Mesodermal cell (in vitro differentiated cells): ENCODE measurements at regions not wholly inside any gene's neighbourhood (a gene's known extent, or its start where the extent isn't known, plus 50 kb on each side); places are given as distances from the start of the nearest gene placed in this dataset.

ENCODE experiments used
- H3K27ac ChIP-seq: 2 replicates; pipeline ENCODE4 v1.7.0; 2013; ENCODE audit warnings: mild to moderate bottlenecking, low read depth, low read length, moderate library complexity; ENCODE audit not compliant: severe bottlenecking
- H3K36me3 ChIP-seq: 2 replicates; pipeline ENCODE4 v1.7.1; 2013; ENCODE audit warnings: mild to moderate bottlenecking, low read length, moderate library complexity; ENCODE audit not compliant: control insufficient read depth, insufficient read depth
- H3K4me1 ChIP-seq: one replicate; pipeline ENCODE4 v1.7.1; 2013; ENCODE audit warnings: mild to moderate bottlenecking, low read length; ENCODE audit not compliant: insufficient read depth, control insufficient read depth, poor library complexity, severe bottlenecking
- H3K4me3 ChIP-seq: 2 replicates; pipeline ENCODE4 v1.7.0; 2013; ENCODE audit warnings: low read length, control low read depth, mild to moderate bottlenecking; ENCODE audit not compliant: insufficient read depth, poor library complexity, severe bottlenecking; ENCODE audit errors: extremely low read depth
- H3K9me3 ChIP-seq: 2 replicates; pipeline ENCODE4 v1.7.1; 2013; ENCODE audit warnings: mild to moderate bottlenecking, low read length, moderate library complexity; ENCODE audit not compliant: control insufficient read depth
- WGBS, 2 experiments: methylation state at CpG; one replicate each; pipeline ENCODE4 v1.1.5; 2013; ENCODE audit warnings: missing lambda C conversion rate in 2 of 2; ENCODE audit not compliant: insufficient coverage in 2 of 2; 5-methylcytosine and 5-hydroxymethylcytosine counted together

GRCh38 chr5:39506211-39506610 lies 81.4 kb upstream of the DAB2 start:
- Histone ChIP-seq H3K9me3 (no peaks in the 10 kb centered on the region), H3K27ac (no peak overlapping the region), H3K4me1 (no peaks in the 10 kb centered on the region), H3K4me3 (no peak overlapping the region), H3K36me3 (no peaks in the 10 kb centered on the region)
- 93 to 100% methylated on average over 1 to 5 of the region's 5 CpGs for WGBS, 2 experiments

- Histone ChIP-seq H3K4me1 (no peaks in the 10 kb centered on the region), H3K27ac (no peak overlapping the region), H3K9me3 (no peaks in the 10 kb centered on the region), H3K36me3 (no peaks in the 10 kb centered on the region), H3K4me3 (no peak overlapping the region)
- 81 to 90% methylated on average over 2 to 3 of the region's 5 CpGs for WGBS, 2 experiments
Measured at GRCh38 chr5:39505791-39506190, 81.0 kb upstream of the DAB2 start.

- H3K36me3 ChIP-seq = no peaks in the 10 kb centered on the region
- no peaks in the 10 kb centered on the region for H3K9me3 ChIP-seq
- no peak overlapping the region for H3K4me3 ChIP-seq
- no peak overlapping the region for H3K27ac ChIP-seq
- no peaks in the 10 kb centered on the region for H3K4me1 ChIP-seq
Measured at GRCh38 chr5:39505363-39505762, 80.6 kb upstream of the DAB2 start.

GRCh38 chr5:39503155-39503554 lies 78.4 kb upstream of the DAB2 start:
- Histone ChIP-seq H3K4me3 (no peak overlapping the region), H3K36me3 (no peaks in the 10 kb centered on the region), H3K9me3 (no peaks in the 10 kb centered on the region), H3K4me1 (no peaks in the 10 kb centered on the region), H3K27ac (no peak overlapping the region)
- 100% methylated on average over 1 of the region's 1 CpG for WGBS, 2 experiments

- H3K4me1 ChIP-seq = no peaks in the 10 kb centered on the region
- H3K27ac ChIP-seq = no peak overlapping the region
- no peaks in the 10 kb centered on the region for H3K36me3 ChIP-seq
- no peak overlapping the region for H3K4me3 ChIP-seq
- no peaks in the 10 kb centered on the region for H3K9me3 ChIP-seq
- WGBS, 2 experiments = 98 to 100% methylated on average over 2 to 4 of the region's 6 CpGs
Measured at GRCh38 chr5:39502704-39503103, 77.9 kb upstream of the DAB2 start.

- Histone ChIP-seq H3K27ac (no peak overlapping the region), H3K4me1 (no peaks in the 10 kb centered on the region), H3K36me3 (no peaks in the 10 kb centered on the region), H3K4me3 (no peak overlapping the region), H3K9me3 (no peaks in the 10 kb centered on the region)
- 88 to 91% methylated on average over 4 to 5 of the region's 5 CpGs for WGBS, 2 experiments
Measured at GRCh38 chr5:39501397-39501796, 76.6 kb upstream of the DAB2 start.

GRCh38 chr5:39500551-39501175 lies 75.9 kb upstream of the DAB2 start:
- 71% methylated on average over 1 of the region's 2 CpGs; no CpG with 5 or more reads in 1 of the 2 experiments for WGBS, 2 experiments
- H3K27ac ChIP-seq = no peak overlapping the region
- H3K36me3 ChIP-seq = no peaks in the 10 kb centered on the region
- H3K4me1 ChIP-seq = no peaks in the 10 kb centered on the region
- no peaks in the 10 kb centered on the region for H3K9me3 ChIP-seq
- no peak overlapping the region for H3K4me3 ChIP-seq

- 86 to 94% methylated on average over 2 of the region's 4 CpGs for WGBS, 2 experiments
- Histone ChIP-seq H3K4me1 (no peaks in the 10 kb centered on the region), H3K4me3 (no peak overlapping the region), H3K27ac (no peak overlapping the region), H3K9me3 (no peaks in the 10 kb centered on the region), H3K36me3 (no peaks in the 10 kb centered on the region)
Measured at GRCh38 chr5:39498278-39498952, 73.6 kb upstream of the DAB2 start.

GRCh38 chr5:39497322-39497721 lies 72.5 kb upstream of the DAB2 start:
- no peaks in the 10 kb centered on the region for H3K36me3 ChIP-seq
- WGBS, 2 experiments = 94 to 100% methylated on average over 2 to 3 of the region's 4 CpGs
- no peak overlapping the region for H3K4me3 ChIP-seq
- no peaks in the 10 kb centered on the region for H3K4me1 ChIP-seq
- H3K9me3 ChIP-seq = no peaks in the 10 kb centered on the region
- no peak overlapping the region for H3K27ac ChIP-seq

GRCh38 chr5:39495227-39495626 lies 70.4 kb upstream of the DAB2 start:
- no peak overlapping the region for H3K4me3 ChIP-seq
- no CpG with 5 or more reads among the region's 1 CpG for whole genome bisulfite sequencing, 2 experiments
- no peaks in the 10 kb centered on the region for H3K4me1 ChIP-seq
- H3K9me3 ChIP-seq = no peaks in the 10 kb centered on the region
- H3K27ac ChIP-seq = no peak overlapping the region
- H3K36me3 ChIP-seq = no peaks in the 10 kb centered on the region

GRCh38 chr5:39494534-39494933 lies 69.8 kb upstream of the DAB2 start:
- H3K27ac ChIP-seq = no peak overlapping the region
- H3K36me3 ChIP-seq = no peaks in the 10 kb centered on the region
- H3K9me3 ChIP-seq = peaks cover 5% of the 10 kb centered on the region
- H3K4me1 ChIP-seq = no peaks in the 10 kb centered on the region
- H3K4me3 ChIP-seq = no peak overlapping the region
- WGBS, 2 experiments = no CpG with 5 or more reads among the region's 1 CpG
